HCEC 1CT (cell line): ENCODE measurements at regions not wholly inside any gene's neighbourhood (a gene's known extent, or its start where the extent isn't known, plus 50 kb on each side); places are given as distances from the start of the nearest gene placed in this dataset.

Experiments
- DNase-seq: peaks from one replicate; pipeline ENCODE4 v3.0.0-alpha.2; 2017

GRCh38 chr1:187313115-187313514 is 484.4 kb downstream of the PLA2G4A start:
- no peak for DNase-seq

DNA sequence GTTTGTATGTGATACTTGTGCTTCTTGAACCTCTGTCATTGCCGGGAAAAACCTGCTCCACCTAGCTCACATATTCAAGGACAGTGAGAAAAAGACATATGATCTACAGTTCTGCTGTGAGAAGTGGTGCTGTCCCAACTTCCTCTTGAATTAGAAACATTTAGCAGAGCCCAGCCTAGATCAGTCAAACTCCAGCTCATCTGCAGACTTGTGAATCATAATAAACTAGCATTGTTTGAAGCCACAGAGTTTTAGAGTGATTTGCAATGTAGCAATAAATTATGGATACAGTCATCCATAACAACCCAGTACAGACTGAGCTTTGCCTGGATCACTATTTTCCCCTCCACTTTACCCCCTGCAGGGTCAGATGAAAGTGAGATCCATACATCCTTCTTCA is 497.8 kb downstream of the PLA2G4A start:
- DNase-seq = peak; percentile 82

DNA sequence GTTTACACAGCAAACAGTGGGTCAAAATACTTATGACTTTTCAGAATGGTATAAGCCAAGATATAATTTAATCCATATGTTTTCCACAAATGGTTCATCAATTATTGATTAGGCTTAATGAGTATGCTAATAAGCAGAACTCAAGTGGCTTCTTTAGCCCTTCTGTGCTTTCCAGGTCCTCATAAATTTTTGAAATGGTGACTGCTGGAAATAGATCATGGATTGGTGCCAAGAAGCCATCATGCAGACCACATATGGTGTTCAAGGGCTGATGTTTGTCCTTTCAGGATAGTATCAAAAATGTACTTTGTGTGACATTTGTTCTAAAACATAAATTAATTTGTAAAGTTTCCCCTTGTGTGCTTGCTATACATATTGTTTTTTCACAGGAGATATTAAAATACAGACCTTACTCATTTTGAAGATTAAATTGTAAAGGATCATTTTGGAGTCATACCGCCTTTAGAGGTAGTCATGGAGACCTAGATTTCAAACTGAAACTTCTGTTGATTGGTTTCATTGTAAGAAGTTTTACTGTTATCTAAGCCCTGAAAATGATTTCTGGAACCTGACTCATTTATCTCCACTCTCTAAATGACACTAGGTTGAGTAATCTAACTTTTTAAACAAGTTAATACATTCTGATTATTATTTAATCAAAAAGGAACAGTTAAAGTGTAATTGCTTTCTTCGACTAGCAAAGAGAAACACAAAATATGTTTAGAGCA is 507.9 kb downstream of the PLA2G4A start:
- DNase-seq = peak; percentile 39

GRCh38 chr1:187338762-187339412 is 510.1 kb downstream of the PLA2G4A start:
- peak; percentile 8 for DNase-seq

DNA sequence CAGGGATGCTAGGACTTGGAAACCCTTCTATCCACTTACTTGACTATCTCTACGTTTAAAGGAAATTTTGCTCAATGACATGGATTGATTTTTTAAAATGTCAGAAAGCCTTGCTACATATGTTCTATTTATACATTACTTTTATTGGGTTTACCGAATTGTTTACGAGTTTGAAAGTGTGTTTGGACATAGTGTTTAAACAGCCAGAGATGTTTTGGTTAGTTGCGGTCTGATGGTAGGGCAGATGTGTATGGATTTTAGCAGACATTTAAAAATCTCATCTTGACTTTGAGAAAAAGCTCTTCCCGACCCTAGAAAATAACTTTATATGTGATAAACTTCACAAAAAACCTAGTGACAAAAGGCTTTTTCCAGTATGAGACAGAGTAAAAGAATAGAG is 513.7 kb downstream of the PLA2G4A start:
- no peak for DNase-seq

GRCh38 chr1:187374082-187374481 is 545.3 kb downstream of the PLA2G4A start:
- no peak for DNase-seq

- DNase-seq = no peak
Measured at GRCh38 chr1:187374742-187375141, 546.0 kb downstream of the PLA2G4A start.

DNA sequence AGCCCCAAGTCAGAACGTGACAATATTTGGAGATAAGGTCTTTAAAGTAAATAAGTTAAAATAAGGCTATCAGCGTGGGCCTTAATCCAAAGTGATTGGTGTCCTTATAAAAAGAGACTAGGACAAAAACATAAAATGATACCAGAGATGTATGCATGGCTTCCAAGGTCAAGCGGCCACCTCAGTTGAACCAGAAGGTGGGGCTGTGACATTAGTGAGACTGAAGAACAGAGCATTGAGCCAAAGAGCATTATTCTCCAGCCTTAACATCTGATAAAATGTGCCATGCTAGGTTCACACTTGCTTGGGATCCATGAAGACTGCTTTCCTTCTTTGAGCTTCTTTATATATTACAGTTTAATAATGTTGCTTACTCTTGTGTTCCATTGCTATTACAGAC is 554.6 kb downstream of the PLA2G4A start:
- peak; percentile 14 for DNase-seq

DNA sequence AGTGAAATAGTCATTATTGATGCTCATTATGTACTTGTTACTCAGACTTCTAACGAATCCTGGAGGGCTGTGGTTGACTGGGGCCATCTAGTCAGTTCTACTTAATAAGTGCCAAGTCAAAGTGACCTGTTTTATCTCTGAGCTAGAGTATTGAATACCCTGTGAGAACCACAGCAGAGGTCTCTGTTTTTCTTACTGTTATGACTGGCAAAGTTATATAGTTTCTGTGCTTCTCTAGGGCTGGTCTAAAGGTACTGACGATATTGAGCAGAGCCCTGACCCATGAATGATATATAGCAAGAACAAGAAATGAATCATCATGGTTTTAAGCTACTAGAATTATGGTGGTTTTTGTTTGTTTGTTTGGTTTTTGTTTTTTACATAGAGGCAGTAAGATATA is 555.8 kb downstream of the PLA2G4A start:
- DNase-seq = no peak

DNA sequence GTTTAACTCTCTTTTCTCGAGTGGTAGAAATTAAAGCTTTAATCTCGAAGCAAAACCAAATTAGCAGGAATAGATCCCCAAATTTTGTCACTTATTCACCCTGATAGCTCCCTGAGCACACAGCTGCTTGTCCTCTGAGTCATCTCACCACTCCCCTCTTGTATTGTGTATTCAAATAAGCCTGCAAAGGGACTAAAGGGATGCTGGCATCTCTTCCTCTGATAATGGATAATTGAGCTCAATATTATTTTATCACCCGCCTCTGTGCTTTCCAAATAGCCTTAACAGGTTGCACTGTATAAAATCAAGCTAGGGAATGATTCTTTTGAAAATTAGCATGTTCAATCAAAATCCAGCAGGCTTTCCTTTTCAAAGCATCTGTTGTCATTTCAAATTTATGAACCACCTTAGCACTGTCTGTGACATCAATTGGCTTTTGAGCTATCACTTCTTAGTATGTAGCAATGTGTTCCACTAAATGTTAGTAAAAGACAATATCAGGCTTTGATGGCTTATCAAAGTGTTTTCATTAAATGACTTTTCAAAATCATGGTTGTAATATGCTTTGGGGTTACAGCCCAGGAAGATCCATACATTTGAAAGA is 561.6 kb downstream of the PLA2G4A start:
- peak; percentile 28 for DNase-seq

- no peak for DNase-seq
Measured at GRCh38 chr1:187396226-187396625, 567.5 kb downstream of the PLA2G4A start.

- DNase-seq = no peak
Measured at GRCh38 chr1:187396929-187397796, 568.4 kb downstream of the PLA2G4A start.

- DNase-seq = peak; percentile 3
Measured at GRCh38 chr1:187408212-187409004, 579.7 kb downstream of the PLA2G4A start.

- peak; percentile 9 for DNase-seq
Measured at GRCh38 chr1:187409341-187409740, 580.6 kb downstream of the PLA2G4A start.

DNA sequence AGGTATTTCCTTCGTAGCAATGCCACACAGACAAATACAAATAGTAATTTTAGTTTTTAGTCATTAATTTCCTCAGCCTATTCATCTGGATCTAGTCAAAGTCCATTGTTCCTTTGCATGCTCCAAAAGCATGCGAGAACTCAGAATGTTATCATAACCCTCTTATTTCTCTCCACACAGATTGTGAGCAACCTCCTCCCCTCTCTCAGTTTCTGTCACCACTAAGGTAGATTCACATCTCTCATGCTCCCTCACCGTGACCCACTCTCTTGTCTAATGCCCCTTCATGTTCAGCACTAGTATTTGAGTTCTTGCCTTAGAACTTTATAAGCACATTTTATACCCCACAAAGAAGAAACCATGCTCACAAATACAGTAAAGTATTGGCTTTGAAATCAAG is 582.4 kb downstream of the PLA2G4A start:
- no peak for DNase-seq

DNA sequence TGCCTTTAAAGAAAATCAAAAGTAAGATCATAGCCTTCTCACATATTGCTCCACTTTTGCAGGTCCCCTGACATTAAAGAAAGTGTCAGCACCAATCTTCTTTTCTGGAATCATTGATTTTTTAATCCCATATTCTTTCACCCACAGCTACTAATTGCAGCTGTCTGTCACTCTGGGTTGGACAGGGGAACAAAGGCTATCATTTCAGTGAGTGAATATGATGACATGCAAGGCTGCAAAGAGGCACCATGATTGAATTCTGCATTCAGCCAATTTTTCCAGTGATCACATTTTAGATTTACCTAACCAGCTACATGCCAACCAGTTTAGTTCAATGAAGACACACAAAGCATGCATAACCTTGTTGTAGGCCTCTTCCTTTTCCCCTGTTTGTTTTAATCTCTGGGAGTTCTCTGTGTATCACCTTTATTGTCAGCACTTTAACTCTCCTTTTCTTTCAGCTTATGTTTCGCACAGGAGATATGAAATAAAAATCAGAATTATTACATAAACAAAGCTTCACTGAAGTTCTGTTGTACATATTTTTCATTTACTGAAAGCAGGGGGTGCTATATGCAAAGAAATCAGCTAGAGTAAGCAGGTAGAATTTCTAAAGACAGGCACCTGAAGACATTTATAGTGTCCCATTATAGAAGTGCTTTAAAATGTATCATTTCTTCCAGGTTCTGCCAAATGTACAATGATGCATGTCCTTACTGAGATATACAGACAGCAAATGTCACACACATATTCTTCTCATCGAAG is 584.8 kb downstream of the PLA2G4A start:
- DNase-seq = peak; percentile 37

DNA sequence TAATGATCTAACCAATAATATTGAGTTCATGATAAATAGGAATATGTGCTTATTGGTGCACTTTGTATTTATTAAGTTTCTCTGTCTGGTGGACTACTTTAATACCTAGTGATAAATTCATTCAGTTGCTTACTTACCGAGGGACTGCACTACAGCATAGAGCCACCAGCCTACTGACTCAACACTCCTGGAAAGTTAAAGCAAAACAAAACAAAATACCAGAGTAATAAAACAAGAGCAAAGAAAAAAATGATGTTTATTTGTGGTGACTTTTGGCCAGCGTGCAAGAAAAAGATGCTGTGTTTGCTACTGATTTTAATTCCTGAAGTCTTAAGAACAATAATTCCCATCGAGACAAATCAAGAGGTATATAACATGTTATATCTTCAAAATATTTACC is 586.3 kb downstream of the PLA2G4A start:
- peak; percentile 32 for DNase-seq

DNA sequence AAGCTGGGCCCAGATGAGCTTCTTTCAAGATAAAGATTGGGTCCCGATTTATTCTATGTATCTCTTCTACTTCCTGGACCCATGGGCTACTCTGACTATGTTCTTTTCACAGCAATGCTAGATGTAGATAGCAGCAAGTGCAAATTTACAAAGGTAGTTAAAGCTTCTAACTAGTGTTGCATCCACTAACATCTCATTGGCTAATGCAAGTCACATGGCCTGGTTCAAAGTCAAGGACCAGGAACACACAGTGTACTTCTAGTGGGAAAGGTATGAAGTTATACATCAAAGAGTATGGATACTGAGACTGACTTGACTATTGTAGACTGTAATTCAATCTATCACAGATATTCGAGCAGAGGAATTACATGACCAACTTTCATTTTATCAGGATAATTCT is 588.8 kb downstream of the PLA2G4A start:
- no peak for DNase-seq

DNA sequence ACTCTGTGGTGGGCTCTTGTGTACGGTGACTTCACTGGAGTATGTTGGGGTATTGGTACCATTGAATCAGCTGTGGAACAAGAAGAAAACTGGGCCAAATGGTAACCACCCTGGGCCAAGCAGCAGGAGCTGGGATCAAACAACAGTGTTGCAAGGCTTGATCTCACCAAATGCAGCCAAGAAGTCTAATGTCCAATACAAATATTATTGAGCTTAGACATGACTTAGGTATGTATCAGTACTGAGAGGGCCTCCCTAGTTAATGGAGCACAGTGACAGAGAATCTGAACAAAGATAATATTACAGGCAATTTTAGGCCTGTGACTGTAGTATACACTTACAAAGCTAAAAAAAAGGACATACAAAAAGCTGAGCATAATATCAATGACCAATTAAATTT is 604.8 kb downstream of the PLA2G4A start:
- DNase-seq = peak; percentile 59

- DNase-seq = no peak
Measured at GRCh38 chr1:187442603-187443002, 613.9 kb downstream of the PLA2G4A start.

DNA sequence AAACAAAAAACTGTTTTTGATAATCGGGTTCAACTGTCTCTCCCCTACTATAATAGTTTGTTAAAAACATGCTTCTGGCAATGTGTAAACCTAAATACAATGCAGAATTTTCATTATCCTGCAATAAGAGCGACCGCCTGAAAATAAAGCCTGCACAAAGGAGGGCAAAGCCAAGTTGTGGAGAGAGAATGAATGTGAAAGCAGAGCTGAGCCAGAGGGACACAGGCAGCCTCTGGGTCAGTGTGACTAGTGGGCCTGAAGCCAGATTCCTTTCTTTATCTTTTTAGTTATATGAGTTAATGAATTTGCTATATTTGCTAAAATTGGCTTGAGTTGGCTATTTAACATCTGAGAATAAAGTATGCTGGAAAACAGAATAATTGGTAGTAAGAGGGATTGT is 615.2 kb downstream of the PLA2G4A start:
- no peak for DNase-seq

GRCh38 chr1:187445066-187445465 is 616.3 kb downstream of the PLA2G4A start:
- peak; percentile 16 for DNase-seq
